ENCODE measurements at regions not wholly inside any gene's neighbourhood (a gene's known extent, or its start where the extent isn't known, plus 50 kb on each side); places are given as distances from the start of the nearest gene placed in this dataset.

DNA sequence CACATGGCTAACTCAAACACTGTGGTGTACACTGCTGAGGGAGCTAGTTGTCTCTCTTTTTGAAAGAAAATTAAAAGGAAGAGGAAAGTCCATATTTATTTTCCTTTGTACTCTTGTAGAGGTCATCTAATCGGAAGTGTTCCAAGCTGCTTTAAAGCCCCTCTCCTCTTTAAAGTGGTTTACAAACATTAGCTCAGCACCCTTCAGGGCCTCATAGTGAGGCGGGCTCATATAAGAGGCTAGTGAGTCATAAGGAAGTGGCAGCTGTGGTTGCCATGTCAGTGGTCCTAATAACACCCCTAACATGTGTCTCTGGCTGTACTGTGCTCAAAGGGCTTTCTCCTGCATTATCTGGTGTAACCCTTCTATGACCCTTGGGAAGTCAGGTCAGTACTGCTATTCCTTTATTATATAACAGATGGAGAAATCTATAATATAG, 104.4 kb upstream of the SERBP1 start:
- no peak for TF ChIP-seq EZH2 (IDR thresholded peaks at IDR 0.05)
- TF ChIP-seq, protein P1, sequence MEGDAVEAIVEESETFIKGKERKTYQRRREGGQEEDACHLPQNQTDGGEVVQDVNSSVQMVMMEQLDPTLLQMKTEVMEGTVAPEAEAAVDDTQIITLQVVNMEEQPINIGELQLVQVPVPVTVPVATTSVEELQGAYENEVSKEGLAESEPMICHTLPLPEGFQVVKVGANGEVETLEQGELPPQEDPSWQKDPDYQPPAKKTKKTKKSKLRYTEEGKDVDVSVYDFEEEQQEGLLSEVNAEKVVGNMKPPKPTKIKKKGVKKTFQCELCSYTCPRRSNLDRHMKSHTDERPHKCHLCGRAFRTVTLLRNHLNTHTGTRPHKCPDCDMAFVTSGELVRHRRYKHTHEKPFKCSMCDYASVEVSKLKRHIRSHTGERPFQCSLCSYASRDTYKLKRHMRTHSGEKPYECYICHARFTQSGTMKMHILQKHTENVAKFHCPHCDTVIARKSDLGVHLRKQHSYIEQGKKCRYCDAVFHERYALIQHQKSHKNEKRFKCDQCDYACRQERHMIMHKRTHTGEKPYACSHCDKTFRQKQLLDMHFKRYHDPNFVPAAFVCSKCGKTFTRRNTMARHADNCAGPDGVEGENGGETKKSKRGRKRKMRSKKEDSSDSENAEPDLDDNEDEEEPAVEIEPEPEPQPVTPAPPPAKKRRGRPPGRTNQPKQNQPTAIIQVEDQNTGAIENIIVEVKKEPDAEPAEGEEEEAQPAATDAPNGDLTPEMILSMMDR (IDR thresholded peaks at IDR 0.05), result no peak
- TF ChIP-seq EZH2phosphoT487 (IDR thresholded peaks at IDR 0.05), result no peak
